H9 (cell line): ENCODE measurements at regions not wholly inside any gene's neighbourhood (a gene's known extent, or its start where the extent isn't known, plus 50 kb on each side); places are given as distances from the start of the nearest gene placed in this dataset.

Experiments
- DNase-seq: peaks from one replicate; pipeline ENCODE4 v3.0.0-alpha.2; 2017
- H2AFZ ChIP-seq: one replicate; pipeline ENCODE4 v1.6.1; 2013; ENCODE audit warnings: mild to moderate bottlenecking, low read length, control low read depth, moderate library complexity
- H2AK5ac ChIP-seq: 2 replicates; pipeline ENCODE4 v1.6.1; 2013; ENCODE audit warnings: low read length, control low read depth, mixed read lengths; ENCODE audit not compliant: insufficient read length
- H2BK120ac ChIP-seq: one replicate; pipeline ENCODE4 v1.6.1; 2013; ENCODE audit warnings: low read depth, mild to moderate bottlenecking, low read length, control low read depth, inconsistent platforms; ENCODE audit not compliant: poor library complexity, severe bottlenecking
- H2BK12ac ChIP-seq: 2 replicates; pipeline ENCODE4 v1.6.1; 2013; ENCODE audit warnings: low read length, control low read depth, mixed read lengths, low read depth; ENCODE audit not compliant: insufficient read length
- H2BK15ac ChIP-seq: 2 replicates; pipeline ENCODE4 v1.6.1; 2013; ENCODE audit warnings: low read depth, low read length, control low read depth
- H2BK20ac ChIP-seq: one replicate; pipeline ENCODE4 v1.6.1; 2013; ENCODE audit warnings: low read depth, mild to moderate bottlenecking, low read length, control low read depth, inconsistent platforms; ENCODE audit not compliant: poor library complexity, severe bottlenecking
- H2BK5ac ChIP-seq: 2 replicates; pipeline ENCODE4 v1.6.1; 2013; ENCODE audit warnings: low read length, control low read depth, mixed read lengths; ENCODE audit not compliant: insufficient read length
- H3K14ac ChIP-seq: 2 replicates; pipeline ENCODE4 v1.6.1; 2013; ENCODE audit warnings: low read length, control low read depth; ENCODE audit not compliant: insufficient read depth
- H3K18ac ChIP-seq: 2 replicates; pipeline ENCODE4 v1.6.1; 2013; ENCODE audit warnings: low read depth, mild to moderate bottlenecking, mixed read lengths, low read length, control low read depth; ENCODE audit not compliant: insufficient read length
- H3K23ac ChIP-seq: 2 replicates; pipeline ENCODE4 v1.6.1; 2013; ENCODE audit warnings: low read length, control low read depth, mixed read lengths, low read depth; ENCODE audit not compliant: insufficient read length
- H3K23me2 ChIP-seq: 2 replicates; pipeline ENCODE4 v1.6.1; 2013; ENCODE audit warnings: low read depth, mild to moderate bottlenecking, mixed read lengths, low read length, control low read depth; ENCODE audit not compliant: insufficient read length, poor library complexity, severe bottlenecking
- H3K27ac ChIP-seq: 2 replicates; pipeline ENCODE4 v1.5.1; 2013; ENCODE audit warnings: low read length, control low read depth, mixed read lengths, low read depth; ENCODE audit not compliant: insufficient read length
- H3K27me3 ChIP-seq: 2 replicates; pipeline ENCODE4 v1.6.1; 2013; ENCODE audit warnings: low read length, control low read depth, inconsistent platforms; ENCODE audit not compliant: insufficient read depth
- H3K4ac ChIP-seq: 2 replicates; pipeline ENCODE4 v1.6.1; 2013; ENCODE audit warnings: low read depth, mild to moderate bottlenecking, control low read depth, inconsistent platforms, low read length, moderate library complexity
- H3K4me1 ChIP-seq: 2 replicates; pipeline ENCODE4 v1.6.1; 2013; ENCODE audit warnings: low read length, control low read depth, inconsistent platforms; ENCODE audit not compliant: insufficient read depth
- H3K4me2 ChIP-seq: 2 replicates; pipeline ENCODE4 v1.6.1; 2013; ENCODE audit warnings: low read length, control low read depth, mixed read lengths; ENCODE audit not compliant: insufficient read length, insufficient read depth
- H3K56ac ChIP-seq: 2 replicates; pipeline ENCODE4 v1.6.1; 2013; ENCODE audit warnings: low read depth, mild to moderate bottlenecking, mixed read lengths, low read length, control low read depth; ENCODE audit not compliant: insufficient read length
- H3K79me1 ChIP-seq: 2 replicates; pipeline ENCODE4 v1.6.1; 2013; ENCODE audit warnings: low read depth, mild to moderate bottlenecking, moderate library complexity, low read length, control low read depth, inconsistent platforms; ENCODE audit not compliant: insufficient read depth, poor library complexity, severe bottlenecking
- H3K79me2 ChIP-seq: 2 replicates; pipeline ENCODE4 v1.6.1; 2013; ENCODE audit warnings: low read length, control low read depth, inconsistent platforms; ENCODE audit not compliant: insufficient read depth
- H3K9ac ChIP-seq: 2 replicates; pipeline ENCODE4 v1.6.1; 2013; ENCODE audit warnings: low read length, control low read depth, mixed read lengths; ENCODE audit not compliant: insufficient read length; ENCODE audit errors: extremely low read depth
- H3K9me3 ChIP-seq: one replicate; pipeline ENCODE4 v1.6.1; 2013; ENCODE audit warnings: low read depth, low read length, inconsistent platforms; ENCODE audit not compliant: control insufficient read depth
- H3T11ph ChIP-seq: one replicate; pipeline ENCODE4 v1.6.1; 2013; ENCODE audit warnings: mild to moderate bottlenecking, low read length, control low read depth, inconsistent platforms
- H4K20me1 ChIP-seq: one replicate; pipeline ENCODE4 v1.6.1; 2013; ENCODE audit not compliant: control insufficient read depth, insufficient read length, insufficient read depth
- H4K5ac ChIP-seq: 2 replicates; pipeline ENCODE4 v1.6.1; 2013; ENCODE audit warnings: low read depth, mild to moderate bottlenecking, mixed read lengths, low read length, control low read depth; ENCODE audit not compliant: insufficient read length
- H4K8ac ChIP-seq: replicated peaks from 2 replicates; pipeline ENCODE4 v1.6.1; 2013; ENCODE audit warnings: low read length, control low read depth, mixed read lengths, low read depth; ENCODE audit not compliant: insufficient read length
- H4K91ac ChIP-seq: 2 replicates; pipeline ENCODE4 v1.6.1; 2013; ENCODE audit warnings: low read depth, mild to moderate bottlenecking, moderate library complexity, mixed read lengths, low read length, control low read depth; ENCODE audit not compliant: insufficient read length
- H3K27ac Mint-ChIP-seq, 3 experiments: 2 replicates in 2 of 3; 3 replicates in 1 of 3; pipeline ENCODE4 v1.8.0; 2020 to 2021; ENCODE audit warnings: mixed read lengths in 3 of 3, mild to moderate bottlenecking in 1 of 3, moderate library complexity in 1 of 3
- H3K27me3 Mint-ChIP-seq: 2 replicates; pipeline ENCODE4 v1.8.0; 2021; ENCODE audit warnings: low read depth, mild to moderate bottlenecking, moderate library complexity, mixed read lengths
- H3K36me3 Mint-ChIP-seq, 3 experiments: 2 replicates in 2 of 3; 3 replicates in 1 of 3; pipeline ENCODE4 v1.8.0; 2020 to 2021; ENCODE audit warnings: low read depth in 3 of 3, mixed read lengths in 3 of 3; ENCODE audit not compliant: insufficient read depth in 1 of 3
- H3K4me1 Mint-ChIP-seq, 2 experiments: 2 replicates each; pipeline ENCODE4 v1.8.0; 2020; ENCODE audit warnings: mixed read lengths in 2 of 2
- H3K4me3 Mint-ChIP-seq, 2 experiments: 2 replicates in 1 of 2; 3 replicates in 1 of 2; pipeline ENCODE4 v1.8.0; 2020 to 2021; ENCODE audit warnings: mild to moderate bottlenecking in 2 of 2, mixed read lengths in 2 of 2, moderate library complexity in 1 of 2
- H3K9me3 Mint-ChIP-seq, 2 experiments: 2 replicates in 1 of 2; 3 replicates in 1 of 2; pipeline ENCODE4 v1.8.0; 2020; ENCODE audit warnings: mild to moderate bottlenecking in 2 of 2, mixed read lengths in 2 of 2, moderate library complexity in 1 of 2
- WGBS: extraction: QIAGEN DNeasy Blood & Tissue Kit; methylation state at CpG from one replicate; pipeline ENCODE4 v1.1.7; 2013; ENCODE audit warnings: missing lambda C conversion rate, low lambda C conversion rate, mixed read lengths; ENCODE audit not compliant: insufficient read length; ENCODE audit errors: extremely low coverage; 5-methylcytosine and 5-hydroxymethylcytosine counted together
- TF ChIP-seq, protein P1 (sequence below): fragments of 200-600 bp; sonication (generic); conservative IDR thresholded peaks from 3 replicates; pipeline ENCODE4 v1.8.0; 2021; ENCODE audit warnings: antibody characterized with exemption, mild to moderate bottlenecking

DNA sequence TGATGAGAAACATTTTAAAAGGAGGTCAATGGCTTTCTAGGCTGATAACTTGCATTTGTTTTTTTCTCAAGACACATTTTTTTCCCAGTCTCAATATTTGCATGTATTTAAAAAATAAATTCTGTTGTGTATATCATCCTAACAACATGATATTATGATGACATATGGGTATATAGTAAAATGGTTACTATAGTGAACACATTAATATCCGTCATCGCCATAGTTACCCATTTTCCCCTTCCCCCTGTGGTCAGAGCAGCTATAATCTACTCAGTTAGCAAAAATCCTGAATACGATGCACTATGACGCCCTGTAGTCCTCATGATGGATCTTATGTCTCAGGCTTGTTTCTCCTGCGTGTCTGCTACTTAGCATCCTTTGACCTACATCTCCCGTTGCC is 60.9 kb upstream of the ZPBP start:
- H4K8ac ChIP-seq, result no peak overlapping the region
- no peaks in the 10 kb centered on the region for H3K27me3 ChIP-seq
- H4K20me1 ChIP-seq, result no peaks in the 10 kb centered on the region
- no peak overlapping the region for H3K18ac ChIP-seq
- peaks cover 2% of the 10 kb centered on the region; the same call in 1 of the 2 replicates for H3K27me3 Mint-ChIP-seq
- no peak overlapping the region for H2BK5ac ChIP-seq
- no peaks in the 10 kb centered on the region for H3K36me3 Mint-ChIP-seq
- no peak overlapping the region for H2BK15ac ChIP-seq
- H3T11ph ChIP-seq, result no peak overlapping the region
- H3K79me2 ChIP-seq, result no peaks in the 10 kb centered on the region
- no peak overlapping the region for H2BK12ac ChIP-seq
- H3K4me3 Mint-ChIP-seq, result no peak overlapping the region
- H2AK5ac ChIP-seq, result no peak overlapping the region
- no peak overlapping the region for H3K27ac ChIP-seq
- H3K4me1 ChIP-seq, result no peaks in the 10 kb centered on the region
- H3K23ac ChIP-seq, result no peak overlapping the region
- no peaks in the 10 kb centered on the region for H3K4me1 Mint-ChIP-seq
- no peak overlapping the region for H2BK120ac ChIP-seq
- TF ChIP-seq, protein P1, sequence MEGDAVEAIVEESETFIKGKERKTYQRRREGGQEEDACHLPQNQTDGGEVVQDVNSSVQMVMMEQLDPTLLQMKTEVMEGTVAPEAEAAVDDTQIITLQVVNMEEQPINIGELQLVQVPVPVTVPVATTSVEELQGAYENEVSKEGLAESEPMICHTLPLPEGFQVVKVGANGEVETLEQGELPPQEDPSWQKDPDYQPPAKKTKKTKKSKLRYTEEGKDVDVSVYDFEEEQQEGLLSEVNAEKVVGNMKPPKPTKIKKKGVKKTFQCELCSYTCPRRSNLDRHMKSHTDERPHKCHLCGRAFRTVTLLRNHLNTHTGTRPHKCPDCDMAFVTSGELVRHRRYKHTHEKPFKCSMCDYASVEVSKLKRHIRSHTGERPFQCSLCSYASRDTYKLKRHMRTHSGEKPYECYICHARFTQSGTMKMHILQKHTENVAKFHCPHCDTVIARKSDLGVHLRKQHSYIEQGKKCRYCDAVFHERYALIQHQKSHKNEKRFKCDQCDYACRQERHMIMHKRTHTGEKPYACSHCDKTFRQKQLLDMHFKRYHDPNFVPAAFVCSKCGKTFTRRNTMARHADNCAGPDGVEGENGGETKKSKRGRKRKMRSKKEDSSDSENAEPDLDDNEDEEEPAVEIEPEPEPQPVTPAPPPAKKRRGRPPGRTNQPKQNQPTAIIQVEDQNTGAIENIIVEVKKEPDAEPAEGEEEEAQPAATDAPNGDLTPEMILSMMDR, result no peak
- no peaks in the 10 kb centered on the region for H3K9me3 Mint-ChIP-seq
- no CpG with 5 or more reads among the region's 6 CpGs for WGBS
- no peak overlapping the region for H2BK20ac ChIP-seq
- no peak for DNase-seq
- H3K4ac ChIP-seq, result no peak overlapping the region
- H3K23me2 ChIP-seq, result peaks cover 2% of the 10 kb centered on the region
- no peak overlapping the region for H4K5ac ChIP-seq
- no peak overlapping the region for H3K14ac ChIP-seq
- no peak overlapping the region for H2AFZ ChIP-seq
- H3K4me2 ChIP-seq, result no peak overlapping the region
- no peak overlapping the region for H3K56ac ChIP-seq
- H3K79me1 ChIP-seq, result no peaks in the 10 kb centered on the region
- H3K9me3 ChIP-seq, result no peaks in the 10 kb centered on the region
- H3K9ac ChIP-seq, result no peak overlapping the region
- H3K27ac Mint-ChIP-seq, result no peak overlapping the region
- H4K91ac ChIP-seq, result no peak overlapping the region
